GM21526 (cell line): ENCODE measurements at regions not wholly inside any gene's neighbourhood (a gene's known extent, or its start where the extent isn't known, plus 50 kb on each side); places are given as distances from the start of the nearest gene placed in this dataset.
A peak's percentile ranks its signal among the peaks of the same experiment; 100 is the strongest.

Source experiments
- ATAC-seq: cut with Tn5 transposase; IDR thresholded peaks from one replicate; pipeline ENCODE4 v1.9.1; 2021; ENCODE audit warnings: moderate library complexity; ENCODE audit not compliant: unreplicated experiment, low FRiP score

- no peak for ATAC-seq
Observed at GRCh38 chr3:61311044-61311443, 59.8 kb upstream of the FHIT start.

DNA sequence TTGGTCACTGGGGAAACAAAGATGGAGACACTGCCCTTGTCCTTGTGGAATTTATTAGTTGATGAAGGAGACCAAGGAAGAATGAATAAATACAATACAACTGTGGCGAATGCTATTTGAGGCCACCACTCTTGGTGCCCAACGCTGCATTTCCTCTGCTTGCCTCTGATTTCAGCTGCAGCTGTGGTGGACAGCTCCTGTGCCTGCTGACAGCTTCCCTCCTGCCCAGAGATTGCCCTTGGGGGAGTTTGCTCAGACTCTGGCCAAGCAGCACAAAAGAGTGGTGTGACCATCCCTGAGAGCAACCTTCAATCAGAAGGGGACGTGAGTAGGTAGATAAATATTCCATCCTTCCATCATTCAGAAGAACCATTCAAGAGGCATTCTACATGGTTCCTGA is 64.6 kb upstream of the FHIT start:
- ATAC-seq: no peak

DNA sequence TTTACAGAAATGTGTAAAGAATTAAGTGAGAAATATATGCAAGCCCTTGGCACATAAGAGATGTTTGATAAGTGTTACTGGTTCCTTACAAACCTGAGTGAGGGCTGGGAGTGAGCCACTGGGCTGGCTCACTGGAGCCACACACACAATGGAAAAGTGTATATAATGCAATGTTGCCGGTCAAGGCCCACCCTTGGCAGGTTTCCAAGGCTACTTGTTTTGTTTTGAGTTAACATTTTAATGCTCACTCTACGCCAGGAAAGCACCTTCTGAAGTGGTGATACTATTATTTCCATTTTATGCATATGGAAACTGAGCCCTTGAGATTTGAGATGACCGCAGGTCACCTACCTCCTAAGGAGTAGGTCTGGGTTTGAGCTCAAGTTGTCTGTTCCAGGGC is 71.8 kb upstream of the FHIT start:
- no peak for ATAC-seq

- ATAC-seq: no peak
Observed at GRCh38 chr3:61331929-61332552, 80.8 kb upstream of the FHIT start.

GRCh38 chr3:61333192-61333961 is 82.1 kb upstream of the FHIT start:
- no peak for ATAC-seq

DNA sequence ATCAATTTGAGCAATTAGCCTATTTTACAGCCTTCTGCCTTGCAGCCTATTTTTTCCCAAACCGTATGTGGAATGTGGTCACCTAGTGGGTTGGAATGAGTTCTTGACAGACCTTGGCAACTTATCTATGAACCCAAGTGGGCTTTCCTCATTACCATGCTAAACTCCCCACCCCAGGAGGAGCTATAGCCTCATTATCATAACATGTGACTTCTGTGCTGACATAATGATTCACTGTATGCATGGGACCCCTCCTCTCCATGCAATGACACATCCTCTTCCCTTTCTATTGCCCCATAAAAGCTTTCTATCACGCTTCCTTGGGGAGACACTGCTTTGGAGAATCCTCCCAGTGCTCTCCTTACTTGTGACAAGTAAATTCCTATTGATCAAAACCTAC is 83.5 kb upstream of the FHIT start:
- ATAC-seq: no peak

DNA sequence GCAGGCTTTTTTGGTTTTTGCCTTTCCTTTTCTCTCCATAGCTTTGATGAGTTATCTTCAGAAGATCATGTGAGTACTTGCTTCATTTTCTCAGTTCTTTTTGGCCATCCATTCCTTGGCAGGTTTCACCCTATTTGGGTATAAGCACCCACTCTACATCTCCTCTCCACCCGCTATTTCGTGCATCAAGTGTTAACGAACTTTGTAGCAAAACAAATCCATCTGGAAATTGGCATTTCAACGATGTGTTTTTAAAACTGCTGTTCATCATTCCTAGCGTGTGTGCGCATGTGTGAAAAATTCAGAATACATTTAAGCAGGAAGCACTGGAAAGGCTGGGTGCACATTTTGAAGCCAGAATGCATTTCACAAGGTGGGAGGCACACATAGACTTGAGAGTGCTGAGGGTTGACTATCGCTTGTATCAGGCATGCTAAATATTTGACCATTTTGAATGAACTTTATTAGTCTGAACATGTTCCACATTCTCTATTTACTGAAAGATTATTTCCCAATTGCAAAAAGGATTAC is 89.7 kb upstream of the FHIT start:
- no peak for ATAC-seq

DNA sequence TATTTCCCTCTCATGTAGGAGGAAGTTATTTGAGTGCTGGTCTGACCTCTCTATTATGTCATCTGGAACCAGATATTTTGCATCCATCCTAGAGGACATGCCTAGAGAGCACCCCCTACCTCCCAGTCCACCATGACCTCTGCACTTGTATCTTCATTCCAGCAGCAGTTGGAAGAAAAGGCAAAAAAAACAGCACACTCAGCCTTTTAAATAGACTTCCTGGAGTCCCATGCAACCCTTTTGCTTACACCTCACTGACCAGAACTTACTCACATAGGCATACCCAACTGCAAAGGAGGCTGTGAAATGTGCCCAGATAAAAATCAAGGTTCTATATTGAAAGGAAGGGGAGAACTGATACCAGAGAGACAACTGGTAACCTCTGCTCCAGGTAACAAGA is 92.3 kb upstream of the FHIT start:
- ATAC-seq: no peak

DNA sequence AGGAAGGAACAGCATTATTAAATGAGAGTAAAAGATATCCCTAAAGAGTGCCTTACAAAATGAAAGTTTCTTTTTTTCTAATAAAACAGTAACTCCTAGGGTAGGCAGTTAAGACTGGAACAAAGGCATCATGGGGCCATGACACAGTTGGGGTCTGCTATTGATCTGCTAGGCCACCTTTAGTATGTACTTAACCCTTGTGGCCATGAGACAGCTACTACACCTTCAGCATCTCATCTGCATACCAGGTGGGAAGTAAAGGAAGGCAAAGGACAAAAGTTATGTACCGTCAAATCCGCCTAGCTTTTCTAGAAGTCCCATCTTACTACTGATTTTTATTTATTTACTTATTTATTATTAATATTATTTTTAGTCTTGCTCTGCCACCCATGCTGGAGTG is 93.8 kb upstream of the FHIT start:
- ATAC-seq: no peak

GRCh38 chr3:61347981-61348380 is 96.7 kb upstream of the FHIT start:
- no peak for ATAC-seq

DNA sequence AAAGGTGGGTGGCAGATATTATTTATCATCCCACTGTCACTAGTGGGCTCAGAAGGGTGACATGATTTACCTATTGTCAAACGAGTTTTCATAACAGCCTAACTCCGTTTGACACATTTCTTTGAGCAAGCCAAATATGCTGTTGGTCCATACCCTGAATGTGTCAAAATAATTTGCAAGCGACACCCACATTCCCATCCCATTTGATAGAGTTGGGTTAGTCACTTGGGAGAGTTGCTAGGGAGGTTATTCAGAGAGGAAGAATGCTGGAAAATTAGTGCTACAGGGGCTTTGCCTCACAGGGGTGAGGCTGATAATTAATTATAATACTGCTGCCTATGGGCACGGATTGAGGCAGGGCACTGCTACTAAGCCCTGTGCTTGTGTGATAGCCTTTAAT is 98.5 kb upstream of the FHIT start:
- no peak for ATAC-seq

GRCh38 chr3:61350782-61351309 is 99.6 kb upstream of the FHIT start:
- no peak for ATAC-seq

DNA sequence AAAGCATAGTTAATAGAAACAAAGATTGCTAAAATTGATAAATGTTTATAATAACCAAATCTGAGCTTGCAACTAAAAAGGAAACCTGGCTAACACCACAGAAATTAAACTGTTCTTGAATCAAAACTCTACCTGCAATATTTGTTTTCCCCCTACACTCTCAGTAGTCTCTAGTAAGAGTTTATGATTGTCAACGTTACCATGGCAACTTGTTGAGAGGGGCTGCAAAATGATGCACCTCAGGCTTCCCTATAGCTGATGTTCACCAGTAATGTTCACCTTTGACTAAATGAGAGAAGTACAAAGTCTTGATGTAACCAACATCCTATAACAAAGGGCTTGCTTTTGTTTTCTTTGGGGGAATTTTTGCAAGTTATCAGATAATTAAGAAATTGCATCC is 101.1 kb upstream of the FHIT start:
- no peak for ATAC-seq

DNA sequence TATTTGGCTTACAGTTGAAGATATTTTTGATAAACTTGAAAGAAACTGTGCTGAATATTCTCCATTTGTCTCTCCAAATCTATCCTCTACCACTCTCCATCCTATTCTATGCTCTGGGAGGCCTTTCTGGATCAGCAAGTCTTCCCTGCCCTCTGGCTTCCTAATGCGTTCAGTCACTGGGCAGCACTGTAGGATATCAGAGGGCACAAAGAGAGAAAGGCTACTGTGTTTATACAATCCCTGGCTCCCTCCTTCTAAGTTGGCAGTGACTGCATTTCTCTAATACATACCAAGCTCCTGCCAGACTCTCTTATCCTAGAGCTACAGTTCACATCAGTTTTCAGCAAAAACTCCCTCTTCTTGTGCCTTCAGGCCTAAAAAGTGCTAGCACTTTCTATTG is 102.1 kb upstream of the FHIT start:
- ATAC-seq: no peak

- ATAC-seq: peak; percentile 43
Observed at GRCh38 chr3:61354604-61355003, 103.4 kb upstream of the FHIT start.

GRCh38 chr3:61356685-61357084 is 105.4 kb upstream of the FHIT start:
- no peak for ATAC-seq

GRCh38 chr3:61357902-61358301 is 106.7 kb upstream of the FHIT start:
- no peak for ATAC-seq

DNA sequence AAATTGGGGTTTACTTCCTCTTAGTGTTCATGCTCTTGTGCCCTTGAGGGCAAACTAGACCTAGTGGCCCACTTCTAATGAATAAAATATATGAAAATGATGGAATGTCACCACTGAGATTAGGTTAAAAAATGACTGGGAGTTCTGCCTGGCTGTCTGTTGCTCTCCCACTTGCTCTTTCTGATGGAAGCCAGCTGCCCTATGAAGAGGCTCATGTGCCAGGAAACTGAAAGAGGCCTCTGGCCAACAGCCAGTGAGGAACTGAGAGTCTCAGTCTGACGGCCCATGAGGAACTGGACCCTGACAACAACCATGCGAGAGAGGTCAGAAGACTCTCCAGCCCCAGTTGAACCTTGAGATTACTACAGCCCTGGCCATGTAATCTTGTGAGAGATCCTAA is 107.1 kb upstream of the FHIT start:
- ATAC-seq: peak; percentile 100

- ATAC-seq: no peak
Observed at GRCh38 chr3:61360297-61360965, 109.2 kb upstream of the FHIT start.

GRCh38 chr3:61369678-61370077 is 118.4 kb upstream of the FHIT start:
- ATAC-seq: no peak

- no peak for ATAC-seq
Observed at GRCh38 chr3:61371123-61371522, 119.9 kb upstream of the FHIT start.
